OCI-LY1 (cell line): ENCODE measurements at regions not wholly inside any gene's neighbourhood (a gene's known extent, or its start where the extent isn't known, plus 50 kb on each side); places are given as distances from the start of the nearest gene placed in this dataset.

Source experiments
- H2AFZ ChIP-seq: fragments of 200-600 bp; sonication (generic), shearing (Covaris generic); 2 replicates; pipeline ENCODE4 v1.6.0; 2014; ENCODE audit warnings: antibody characterized with exemption, mild to moderate bottlenecking, low read length
- H3F3A ChIP-seq: fragments of 200-600 bp; sonication (generic), shearing (Covaris generic); 2 replicates; pipeline ENCODE4 v1.6.0; 2014; ENCODE audit warnings: mild to moderate bottlenecking, antibody characterized with exemption, low read length, moderate library complexity; ENCODE audit not compliant: insufficient read depth
- H3K27ac ChIP-seq: fragments of 200-600 bp; sonication (generic); 2 replicates; pipeline ENCODE4 v1.5.1; 2014; ENCODE audit warnings: low read length, mixed run types, mild to moderate bottlenecking, low read depth; ENCODE audit not compliant: poor library complexity, severe bottlenecking
- H3K27me3 ChIP-seq: fragments of 200-600 bp; sonication (generic); 2 replicates; pipeline ENCODE4 v1.6.0; 2014; ENCODE audit warnings: antibody characterized with exemption, mild to moderate bottlenecking, low read length, moderate library complexity; ENCODE audit not compliant: insufficient read depth
- H3K36me3 ChIP-seq: fragments of 200-600 bp; sonication (generic); 2 replicates; pipeline ENCODE4 v1.6.1; 2014; ENCODE audit warnings: mild to moderate bottlenecking, antibody characterized with exemption, low read length, moderate library complexity, mixed read lengths; ENCODE audit not compliant: insufficient read depth
- H3K4me1 ChIP-seq: fragments of 200-600 bp; sonication (generic); 2 replicates; pipeline ENCODE4 v1.5.1; 2014; ENCODE audit warnings: mild to moderate bottlenecking, low read length, moderate library complexity; ENCODE audit not compliant: insufficient read depth, severe bottlenecking
- H3K4me2 ChIP-seq: fragments of 200-600 bp; sonication (generic), shearing (Covaris generic); 2 replicates; pipeline ENCODE4 v1.6.1; 2014; ENCODE audit warnings: low read length
- H3K4me3 ChIP-seq: fragments of 200-600 bp; sonication (generic); 2 replicates; pipeline ENCODE4 v1.5.1; 2014; ENCODE audit warnings: low read length, low read depth, mild to moderate bottlenecking, mixed read lengths; ENCODE audit not compliant: poor library complexity, severe bottlenecking
- H3K79me2 ChIP-seq: fragments of 200-600 bp; shearing (Covaris generic); 2 replicates; pipeline ENCODE4 v1.6.1; 2016; ENCODE audit warnings: mixed run types, low read length, mixed read lengths; ENCODE audit not compliant: insufficient read depth
- H3K9ac ChIP-seq: fragments of 200-600 bp; sonication (generic), shearing (Covaris generic); 2 replicates; pipeline ENCODE4 v1.6.1; 2014; ENCODE audit warnings: mild to moderate bottlenecking, low read length, mixed read lengths
- H3K9me2 ChIP-seq: fragments of 200-600 bp; sonication (generic), shearing (Covaris generic); 2 replicates; pipeline ENCODE4 v1.6.1; 2014; ENCODE audit warnings: low read depth, mild to moderate bottlenecking, low read length, mixed read lengths
- H3K9me3 ChIP-seq: fragments of 200-600 bp; shearing (Covaris generic); 2 replicates; pipeline ENCODE4 v1.6.1; 2014; ENCODE audit warnings: low read length, mixed read lengths
- H4K20me1 ChIP-seq: fragments of 200-600 bp; sonication (generic), shearing (Covaris generic); 2 replicates; pipeline ENCODE4 v1.6.0; 2016; ENCODE audit warnings: mild to moderate bottlenecking, low read length; ENCODE audit not compliant: insufficient read depth
- CTCF ChIP-seq: fragments of 200-600 bp; sonication (generic), shearing (Covaris generic); IDR thresholded peaks from 2 replicates; pipeline ENCODE4 v1.5.1; 2017; ENCODE audit warnings: mild to moderate bottlenecking, antibody characterized with exemption, low read length, moderate library complexity, mixed read lengths
- EZH2 ChIP-seq: fragments of 200-600 bp; sonication (generic), shearing (Covaris generic); IDR thresholded peaks from 2 replicates; pipeline ENCODE4 v1.8.0; 2017; ENCODE audit warnings: borderline replicate concordance, mixed run types, mild to moderate bottlenecking, antibody characterized with exemption, low read length, moderate library complexity, mixed read lengths

- TF ChIP-seq CTCF (no peak), EZH2 (no peak)
- no peaks in the 10 kb centered on the region for H4K20me1 ChIP-seq
- no peak overlapping the region for H2AFZ ChIP-seq
- no peaks in the 10 kb centered on the region for H3K79me2 ChIP-seq
- no peaks in the 10 kb centered on the region for H3K9me3 ChIP-seq
- no peaks in the 10 kb centered on the region for H3F3A ChIP-seq
- H3K27me3 ChIP-seq: no peaks in the 10 kb centered on the region
- H3K27ac ChIP-seq: no peak overlapping the region
- no peak overlapping the region for H3K4me2 ChIP-seq
- no peaks in the 10 kb centered on the region for H3K9me2 ChIP-seq
- no peak overlapping the region for H3K9ac ChIP-seq
- H3K36me3 ChIP-seq: no peaks in the 10 kb centered on the region
- no peak overlapping the region for H3K4me3 ChIP-seq
- H3K4me1 ChIP-seq: no peaks in the 10 kb centered on the region
Observed at GRCh38 chr18:24674605-24675004, 214.2 kb downstream of the HRH4 start.

GRCh38 chr18:24677011-24677410 is 216.6 kb downstream of the HRH4 start:
- TF ChIP-seq CTCF (no peak), EZH2 (no peak)
- H3F3A ChIP-seq: no peaks in the 10 kb centered on the region
- H3K27ac ChIP-seq: no peak overlapping the region

GRCh38 chr18:24678107-24678506 is 217.7 kb downstream of the HRH4 start:
- no peak overlapping the region for H3K27ac ChIP-seq
- H3K4me1 ChIP-seq: no peaks in the 10 kb centered on the region
- no peaks in the 10 kb centered on the region for H3F3A ChIP-seq
- no peak for TF ChIP-seq CTCF
- no peak for TF ChIP-seq EZH2
- no peak overlapping the region for H3K4me2 ChIP-seq
- H3K36me3 ChIP-seq: no peaks in the 10 kb centered on the region
- H3K9me3 ChIP-seq: no peaks in the 10 kb centered on the region
- H3K79me2 ChIP-seq: no peaks in the 10 kb centered on the region
- no peaks in the 10 kb centered on the region for H3K9me2 ChIP-seq
- no peaks in the 10 kb centered on the region for H3K27me3 ChIP-seq
- H3K9ac ChIP-seq: no peak overlapping the region
- H2AFZ ChIP-seq: no peak overlapping the region
- H3K4me3 ChIP-seq: no peak overlapping the region
- no peaks in the 10 kb centered on the region for H4K20me1 ChIP-seq

More at GRCh38 chr18:24677011-24677410, 216.6 kb downstream of the HRH4 start:
- H3K36me3 ChIP-seq: no peaks in the 10 kb centered on the region
- no peaks in the 10 kb centered on the region for H3K4me1 ChIP-seq
- H3K4me3 ChIP-seq: no peak overlapping the region
- no peak overlapping the region for H3K4me2 ChIP-seq
- no peaks in the 10 kb centered on the region for H3K27me3 ChIP-seq
- H3K79me2 ChIP-seq: no peaks in the 10 kb centered on the region
- H4K20me1 ChIP-seq: no peaks in the 10 kb centered on the region
- no peak overlapping the region for H3K9ac ChIP-seq
- no peaks in the 10 kb centered on the region for H3K9me3 ChIP-seq
- no peaks in the 10 kb centered on the region for H3K9me2 ChIP-seq
- H2AFZ ChIP-seq: no peak overlapping the region
